Progenitor cell of endocrine pancreas (in vitro differentiated cells): ENCODE measurements at regions not wholly inside any gene's neighbourhood (a gene's known extent, or its start where the extent isn't known, plus 50 kb on each side); places are given as distances from the start of the nearest gene placed in this dataset.

ENCODE experiments used
- DNase-seq: peaks from one replicate; pipeline ENCODE4 v3.0.0; 2021; ENCODE audit warnings: low spot score; ENCODE audit not compliant: unreplicated experiment
- H3K27ac Mint-ChIP-seq: 2 replicates; pipeline ENCODE4 v1.8.0; 2021; ENCODE audit warnings: mild to moderate bottlenecking, moderate library complexity, mixed read lengths
- H3K27me3 Mint-ChIP-seq: 2 replicates; pipeline ENCODE4 v1.8.0; 2021; ENCODE audit warnings: mixed read lengths
- H3K36me3 Mint-ChIP-seq: 2 replicates; pipeline ENCODE4 v1.8.0; 2022; ENCODE audit warnings: mixed read lengths; ENCODE audit not compliant: insufficient read depth
- H3K4me1 Mint-ChIP-seq: 2 replicates; pipeline ENCODE4 v1.8.0; 2021; ENCODE audit warnings: low read depth, mixed read lengths
- H3K4me3 Mint-ChIP-seq: 2 replicates; pipeline ENCODE4 v1.8.0; 2021; ENCODE audit warnings: low read depth, mild to moderate bottlenecking, moderate library complexity, mixed read lengths
- H3K9me3 Mint-ChIP-seq: 2 replicates; pipeline ENCODE4 v1.8.0; 2021; ENCODE audit warnings: low read depth, mixed read lengths
- TF ChIP-seq, protein P1 (sequence below): fragments of 200-600 bp; sonication (generic); IDR thresholded peaks from one replicate; pipeline ENCODE4 v1.5.0; 2021; ENCODE audit warnings: antibody characterized with exemption, mild to moderate bottlenecking; ENCODE audit not compliant: unreplicated experiment

DNA sequence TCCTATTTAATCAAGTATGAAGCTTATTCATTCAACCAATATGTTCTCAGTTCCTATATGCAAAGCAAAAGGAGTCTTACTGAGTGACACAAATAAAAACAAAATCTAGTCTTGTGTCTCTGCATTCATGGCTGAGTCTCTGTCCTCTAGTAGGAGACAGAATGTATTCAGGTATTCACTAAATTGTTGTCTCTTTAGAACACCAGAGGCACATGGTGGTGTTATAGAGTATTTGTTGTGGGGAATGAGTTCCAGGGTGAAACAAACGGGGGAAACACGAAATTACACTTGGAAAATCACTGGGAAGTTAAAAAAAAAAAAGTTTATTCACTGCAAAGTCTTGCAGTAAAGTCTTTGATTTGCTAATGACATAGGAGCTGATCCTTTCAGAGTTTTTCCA lies 131.7 kb upstream of the FSHR start:
- Mint-ChIP-seq H3K4me3 (no peak overlapping the region), H3K9me3 (no peaks in the 10 kb centered on the region), H3K36me3 (no peaks in the 10 kb centered on the region), H3K27ac (no peak overlapping the region), H3K27me3 (no peaks in the 10 kb centered on the region), H3K4me1 (no peaks in the 10 kb centered on the region)
- no peak for DNase-seq
- TF ChIP-seq, protein P1, sequence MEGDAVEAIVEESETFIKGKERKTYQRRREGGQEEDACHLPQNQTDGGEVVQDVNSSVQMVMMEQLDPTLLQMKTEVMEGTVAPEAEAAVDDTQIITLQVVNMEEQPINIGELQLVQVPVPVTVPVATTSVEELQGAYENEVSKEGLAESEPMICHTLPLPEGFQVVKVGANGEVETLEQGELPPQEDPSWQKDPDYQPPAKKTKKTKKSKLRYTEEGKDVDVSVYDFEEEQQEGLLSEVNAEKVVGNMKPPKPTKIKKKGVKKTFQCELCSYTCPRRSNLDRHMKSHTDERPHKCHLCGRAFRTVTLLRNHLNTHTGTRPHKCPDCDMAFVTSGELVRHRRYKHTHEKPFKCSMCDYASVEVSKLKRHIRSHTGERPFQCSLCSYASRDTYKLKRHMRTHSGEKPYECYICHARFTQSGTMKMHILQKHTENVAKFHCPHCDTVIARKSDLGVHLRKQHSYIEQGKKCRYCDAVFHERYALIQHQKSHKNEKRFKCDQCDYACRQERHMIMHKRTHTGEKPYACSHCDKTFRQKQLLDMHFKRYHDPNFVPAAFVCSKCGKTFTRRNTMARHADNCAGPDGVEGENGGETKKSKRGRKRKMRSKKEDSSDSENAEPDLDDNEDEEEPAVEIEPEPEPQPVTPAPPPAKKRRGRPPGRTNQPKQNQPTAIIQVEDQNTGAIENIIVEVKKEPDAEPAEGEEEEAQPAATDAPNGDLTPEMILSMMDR, result no peak

DNA sequence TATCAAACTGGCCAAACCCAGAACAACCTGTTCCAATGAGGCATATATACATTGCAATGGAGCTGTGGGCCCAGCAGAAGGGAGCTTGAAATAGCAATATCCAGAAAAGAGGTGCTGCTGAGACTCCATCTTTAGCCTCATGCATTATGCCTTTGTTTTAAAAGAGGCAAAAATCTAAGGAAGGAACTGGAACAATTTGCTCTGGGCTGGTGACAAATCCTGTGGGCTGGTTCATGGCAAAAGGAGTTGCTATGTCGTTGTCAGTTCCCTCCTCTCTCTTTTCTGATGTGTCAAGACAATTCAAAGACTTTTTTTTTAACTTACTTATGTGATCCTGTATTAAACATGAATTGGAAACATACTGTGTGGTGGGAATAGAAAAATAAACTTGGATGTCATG lies 124.2 kb upstream of the FSHR start:
- Mint-ChIP-seq H3K27me3 (no peaks in the 10 kb centered on the region), H3K36me3 (peaks cover 2% of the 10 kb centered on the region), H3K27ac (no peak overlapping the region), H3K9me3 (peaks cover 12% of the 10 kb centered on the region), H3K4me1 (no peaks in the 10 kb centered on the region), H3K4me3 (no peak overlapping the region)
- TF ChIP-seq, protein P1, result no peak
- DNase-seq, result no peak

DNA sequence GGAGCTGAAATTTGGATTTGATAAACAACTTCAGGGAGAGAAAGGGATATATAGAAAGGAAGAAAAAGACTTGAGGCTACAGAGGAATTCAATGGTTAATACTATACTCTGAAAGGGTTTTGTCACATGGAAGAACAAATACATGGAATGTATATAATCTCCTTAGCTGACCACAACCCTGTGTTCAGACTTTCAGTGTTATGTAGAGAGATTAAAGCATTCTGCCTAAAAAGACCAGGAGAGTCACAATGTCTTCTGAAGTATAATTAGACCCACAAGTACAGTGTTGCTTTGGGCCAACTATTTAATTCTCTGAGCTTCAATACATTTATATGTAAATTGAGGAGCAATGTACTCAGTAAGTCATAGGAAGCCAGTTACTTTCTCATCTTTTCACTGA lies 123.8 kb upstream of the FSHR start:
- Mint-ChIP-seq H3K27ac (no peak overlapping the region), H3K4me3 (no peak overlapping the region), H3K9me3 (peaks cover 12% of the 10 kb centered on the region), H3K4me1 (no peaks in the 10 kb centered on the region), H3K27me3 (no peaks in the 10 kb centered on the region), H3K36me3 (peaks cover 2% of the 10 kb centered on the region)
- no peak for DNase-seq
- TF ChIP-seq, protein P1, result no peak

DNA sequence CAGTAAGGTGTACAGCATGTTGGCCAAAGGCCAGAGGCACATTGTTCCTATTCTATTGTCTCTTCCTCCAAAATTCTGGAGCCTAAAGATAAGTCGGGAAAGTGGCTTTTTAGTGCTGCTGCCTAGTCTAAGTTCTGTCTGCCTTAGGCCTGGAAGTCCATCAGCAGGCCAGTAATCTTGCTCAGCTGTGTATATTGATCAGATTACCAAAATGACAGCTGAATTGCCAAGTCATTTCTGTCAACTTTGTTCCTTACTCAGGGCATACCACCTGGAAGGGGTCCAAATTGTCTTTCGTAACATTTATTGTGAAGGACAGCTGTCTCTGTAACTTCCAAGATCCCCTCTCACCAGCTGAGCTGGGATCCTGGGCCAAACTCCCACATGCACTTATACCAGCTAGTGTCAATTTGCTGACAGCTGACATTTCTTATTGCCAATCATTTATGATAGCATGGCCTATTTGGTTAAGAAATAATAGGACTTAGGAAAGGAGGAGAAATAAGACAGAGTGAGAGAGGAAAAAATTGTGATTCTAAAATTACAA lies 116.8 kb upstream of the FSHR start:
- H3K4me3 Mint-ChIP-seq, result no peak overlapping the region
- H3K27me3 Mint-ChIP-seq, result no peaks in the 10 kb centered on the region
- no peaks in the 10 kb centered on the region for H3K36me3 Mint-ChIP-seq
- H3K4me1 Mint-ChIP-seq, result no peaks in the 10 kb centered on the region
- TF ChIP-seq, protein P1, result no peak
- H3K27ac Mint-ChIP-seq, result no peak overlapping the region
- no peaks in the 10 kb centered on the region for H3K9me3 Mint-ChIP-seq
- no peak for DNase-seq

DNA sequence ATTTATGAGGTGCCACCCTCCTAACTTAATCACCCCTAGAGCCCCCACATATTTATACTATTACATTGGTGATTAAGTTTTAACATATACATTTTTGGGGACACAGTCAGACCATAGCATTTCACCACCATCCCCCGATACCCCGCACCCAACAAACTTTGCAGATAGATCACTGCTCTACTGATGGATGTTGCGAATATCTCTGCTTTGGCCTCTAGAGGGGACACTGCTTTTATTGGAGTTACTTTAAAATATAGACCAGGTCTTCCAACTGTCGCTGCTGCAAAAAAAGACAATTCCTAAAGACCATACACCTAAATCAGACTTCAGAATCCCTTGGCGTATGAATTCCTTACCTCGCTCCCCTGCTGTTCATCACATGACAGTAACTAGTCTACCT lies 115.8 kb upstream of the FSHR start:
- Mint-ChIP-seq H3K27ac (no peak overlapping the region), H3K36me3 (no peaks in the 10 kb centered on the region), H3K4me1 (no peaks in the 10 kb centered on the region), H3K9me3 (no peaks in the 10 kb centered on the region), H3K4me3 (no peak overlapping the region), H3K27me3 (no peaks in the 10 kb centered on the region)
- TF ChIP-seq, protein P1, result no peak
- DNase-seq, result no peak
